GM23248 (cell line): ENCODE measurements at regions not wholly inside any gene's neighbourhood (a gene's known extent, or its start where the extent isn't known, plus 50 kb on each side); places are given as distances from the start of the nearest gene placed in this dataset.

Source experiments
- EZH2 ChIP-seq: fragments of 200-600 bp; sonication (generic); IDR thresholded peaks from 2 replicates; pipeline ENCODE4 v1.6.1; 2018; ENCODE audit warnings: antibody characterized with exemption, mild to moderate bottlenecking; ENCODE audit not compliant: insufficient read depth, poor library complexity, severe bottlenecking
- EZH2phosphoT487 ChIP-seq: fragments of 200-600 bp; sonication (generic); IDR thresholded peaks from 2 replicates; pipeline ENCODE4 v1.6.1; 2018; ENCODE audit warnings: antibody characterized with exemption, moderate library complexity, mild to moderate bottlenecking, low read depth; ENCODE audit not compliant: insufficient read depth

DNA sequence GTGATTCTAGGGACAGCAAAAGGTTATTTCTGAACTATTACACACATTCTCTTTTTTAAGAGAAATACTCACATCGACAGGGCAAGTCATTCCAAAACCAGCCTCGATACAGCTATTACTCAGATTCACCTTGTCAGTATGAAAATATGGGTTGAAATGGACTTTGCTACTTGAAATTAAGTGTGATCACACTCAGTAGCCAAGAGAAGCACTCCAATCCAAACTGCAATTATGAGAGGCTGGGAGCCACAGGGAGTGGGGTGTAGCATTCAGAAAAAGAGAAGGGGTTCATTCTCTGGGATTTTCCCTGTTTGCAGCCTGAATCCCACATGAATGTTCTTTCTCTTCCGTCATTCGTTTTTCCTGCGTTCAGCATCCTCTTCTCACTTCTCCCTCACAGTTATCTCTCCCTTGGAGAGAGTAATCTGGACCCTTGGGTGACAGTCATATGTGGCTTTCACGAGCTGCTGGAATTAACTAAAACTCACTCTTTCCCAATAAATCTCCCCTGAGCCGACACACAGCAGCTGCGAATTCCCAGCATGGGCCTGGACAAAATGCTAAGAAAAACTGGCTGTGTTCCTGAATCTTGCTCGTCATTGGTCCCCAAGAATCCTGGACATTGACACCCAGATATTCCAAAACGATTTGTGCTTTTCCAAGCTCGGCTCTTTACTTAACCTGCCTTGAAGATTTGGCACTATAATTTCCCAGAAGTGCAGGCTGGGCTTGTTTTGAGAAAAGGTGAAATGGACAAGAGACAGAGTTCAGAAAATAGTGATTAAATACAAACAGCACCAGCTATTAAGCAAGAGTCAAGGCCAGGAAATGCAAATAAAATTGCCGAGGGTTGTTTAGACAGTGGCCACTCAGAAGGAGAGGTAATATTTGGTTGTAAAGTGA lies 199.5 kb upstream of the PLEKHG7 start:
- TF ChIP-seq EZH2 (no peak), EZH2phosphoT487 (no peak)
